ENCODE measurements at regions not wholly inside any gene's neighbourhood (a gene's known extent, or its start where the extent isn't known, plus 50 kb on each side); places are given as distances from the start of the nearest gene placed in this dataset.

DNA sequence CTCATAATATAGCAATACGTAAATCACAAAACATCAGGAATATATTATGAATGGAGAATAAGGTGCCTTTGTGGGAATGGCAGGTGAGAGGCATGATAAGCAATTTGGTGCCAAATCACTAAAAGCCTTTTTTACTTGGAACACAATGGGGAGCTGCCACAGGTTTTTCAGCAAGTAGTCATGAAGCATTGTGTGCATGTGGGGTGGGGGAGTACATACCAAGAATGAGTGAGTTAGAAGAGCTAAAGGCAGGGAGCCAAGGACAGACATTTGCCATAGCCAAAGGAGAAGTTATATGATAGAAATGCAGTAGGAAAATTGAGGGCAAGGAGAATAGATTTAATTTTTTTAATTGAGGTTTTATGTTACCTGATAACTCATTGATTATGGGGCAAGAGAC lies 445.0 kb upstream of the SMC2 start:
- no peak for DNase-seq

GRCh38 chr9:103658156-103658555 lies 436.0 kb upstream of the SMC2 start:
- no peak for DNase-seq

- DNase-seq, result no peak
These were observed 433.3 kb upstream of the SMC2 start for GRCh38 chr9:103660830-103661229.

DNA sequence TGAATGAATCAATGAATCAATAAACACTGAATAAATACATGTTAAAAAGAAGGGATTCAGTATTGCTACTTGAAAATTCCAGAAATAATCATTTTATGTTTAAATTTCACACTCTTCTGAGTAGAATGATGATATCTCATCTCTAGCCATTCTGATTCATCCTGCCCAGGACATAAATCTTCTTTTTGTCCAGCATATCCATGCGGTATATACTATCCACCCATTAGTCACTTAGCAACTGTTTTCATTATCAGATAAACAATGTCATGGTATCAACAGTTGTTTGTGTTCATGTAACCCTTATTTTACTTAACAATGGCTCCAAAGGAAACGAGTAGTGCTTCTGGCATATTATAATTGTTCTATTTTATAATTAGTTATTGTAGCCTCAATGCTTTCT lies 432.4 kb upstream of the SMC2 start:
- no peak for DNase-seq

DNA sequence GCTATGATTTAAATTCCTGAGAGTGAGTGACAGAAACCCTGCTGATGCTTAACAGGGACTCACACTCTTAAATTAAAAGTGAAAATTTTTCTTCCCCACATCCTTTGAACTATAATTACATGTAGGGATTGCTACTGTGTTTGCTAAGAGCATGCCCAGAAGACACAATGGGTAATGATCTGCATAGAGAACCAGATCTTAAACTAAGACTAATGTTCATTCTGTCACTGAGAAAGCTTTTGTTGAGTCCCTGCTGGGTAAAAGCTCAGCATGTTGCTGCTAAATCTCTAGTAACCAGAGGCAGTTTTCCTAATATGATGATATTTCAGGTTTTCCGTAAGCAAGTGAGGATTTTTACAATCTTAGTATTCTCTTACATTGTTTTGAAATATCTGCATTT lies 424.8 kb upstream of the SMC2 start:
- no peak for DNase-seq

DNA sequence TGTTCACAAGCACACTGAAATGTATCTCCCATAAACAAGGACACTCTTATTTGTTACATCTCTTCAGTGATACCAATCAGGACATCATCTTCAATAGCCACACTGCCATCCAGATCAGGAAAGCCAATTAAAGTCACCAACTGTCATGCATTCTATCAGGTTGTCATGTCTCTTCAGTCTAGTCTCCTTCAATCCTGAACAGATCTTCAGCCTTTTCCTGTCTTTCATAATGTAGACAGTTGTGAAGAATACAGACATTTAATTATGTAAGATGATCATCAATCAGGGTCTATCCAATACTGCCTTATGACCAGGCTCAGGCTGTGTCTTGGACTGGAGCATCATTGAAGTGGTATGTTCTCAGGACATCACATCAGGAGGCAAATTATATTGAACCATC lies 419.8 kb upstream of the SMC2 start:
- DNase-seq, result no peak

GRCh38 chr9:103680581-103680980 lies 413.5 kb upstream of the SMC2 start:
- no peak for DNase-seq

- DNase-seq, result no peak
These were observed 412.7 kb upstream of the SMC2 start for GRCh38 chr9:103681435-103681834.

DNA sequence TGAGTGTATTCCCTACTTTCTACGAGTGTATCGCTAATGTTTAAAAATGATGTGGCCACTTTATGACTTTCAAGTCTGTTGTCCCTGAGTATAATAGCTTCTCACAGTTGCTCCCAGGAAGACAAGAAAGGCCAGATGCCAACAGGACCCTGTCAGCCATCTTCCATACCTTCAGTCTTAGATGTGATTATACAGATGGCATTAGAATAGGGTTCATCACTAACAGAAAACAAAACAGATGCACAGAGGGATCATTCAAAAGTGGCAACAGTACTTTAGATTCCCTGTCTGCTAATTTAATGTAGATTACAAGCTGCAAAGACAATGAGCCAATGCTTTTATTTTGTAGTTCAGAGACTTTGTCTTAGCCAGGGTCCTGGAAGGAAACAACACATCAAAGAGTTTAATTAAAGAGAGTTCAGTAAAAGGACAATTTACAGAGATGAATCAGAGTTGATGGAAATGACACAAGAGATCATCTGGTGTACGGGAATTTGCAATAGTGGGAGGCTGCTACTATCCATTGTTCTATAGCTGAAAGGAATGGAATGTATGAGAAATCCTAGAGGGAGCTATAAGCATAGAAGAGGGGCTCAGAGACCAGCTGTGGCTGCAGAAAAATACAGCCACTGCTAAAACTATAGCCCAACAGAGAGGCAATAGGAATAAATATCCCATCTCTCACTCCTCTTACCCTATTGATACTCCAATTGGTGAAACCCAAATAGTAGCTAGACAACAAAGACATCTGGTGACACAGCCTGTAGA lies 393.7 kb upstream of the SMC2 start:
- no peak for DNase-seq

DNA sequence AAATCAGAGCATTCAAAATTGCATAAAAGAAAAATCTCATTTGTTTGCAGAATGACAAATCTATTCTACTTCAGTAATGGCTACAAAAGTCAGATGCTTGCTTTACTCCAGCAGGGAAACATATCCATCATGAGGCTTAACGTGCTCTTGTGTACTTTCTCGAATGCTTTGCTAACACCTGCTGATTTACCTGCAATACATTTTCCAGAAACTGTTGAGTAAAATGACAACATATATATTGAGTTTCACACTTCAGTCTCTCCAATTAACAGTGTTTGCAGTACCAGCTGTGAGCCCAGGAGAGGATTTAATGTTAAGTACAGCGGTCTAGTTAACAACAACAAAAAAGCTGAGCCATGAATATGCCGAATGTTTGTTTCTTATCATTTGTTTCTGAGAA lies 391.5 kb upstream of the SMC2 start:
- no peak for DNase-seq

DNA sequence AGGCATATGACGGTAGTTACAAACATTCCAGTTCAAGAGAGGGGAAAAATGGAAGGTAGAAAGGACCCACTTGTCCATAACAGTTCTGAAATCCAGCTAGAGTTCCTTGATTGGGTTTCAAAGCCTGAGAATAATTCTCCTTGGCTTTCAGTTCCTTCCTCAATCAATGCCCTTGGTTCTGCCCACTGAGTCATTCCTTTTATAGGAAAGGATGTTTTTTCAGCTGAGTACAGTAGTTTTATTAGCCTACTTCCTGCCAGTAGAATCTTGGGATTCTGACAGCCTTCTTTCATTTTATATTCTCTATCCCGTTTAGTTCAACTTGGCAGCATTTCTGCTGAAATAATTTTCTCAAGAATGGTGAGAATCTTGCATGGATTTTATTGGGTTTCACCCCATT lies 386.9 kb upstream of the SMC2 start:
- no peak for DNase-seq

DNA sequence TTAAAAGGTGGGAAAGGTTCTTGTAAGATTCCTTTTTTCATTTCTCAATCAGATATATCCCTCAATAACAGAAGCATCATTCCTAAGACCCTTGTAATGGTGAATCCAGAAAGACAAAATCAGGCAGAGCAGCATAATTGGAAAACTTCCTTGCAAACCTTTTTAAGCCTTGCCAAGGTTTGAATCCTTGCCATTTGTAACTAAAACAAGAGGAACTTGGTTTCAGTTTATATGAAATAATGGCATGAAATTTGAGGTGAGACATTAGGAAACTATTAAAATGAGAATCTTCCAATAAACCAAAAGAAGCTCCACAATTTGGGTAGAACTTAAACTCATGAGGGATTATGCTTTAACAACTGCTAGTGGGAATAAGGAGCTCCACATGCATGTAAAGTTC lies 384.7 kb upstream of the SMC2 start:
- DNase-seq, result no peak

DNA sequence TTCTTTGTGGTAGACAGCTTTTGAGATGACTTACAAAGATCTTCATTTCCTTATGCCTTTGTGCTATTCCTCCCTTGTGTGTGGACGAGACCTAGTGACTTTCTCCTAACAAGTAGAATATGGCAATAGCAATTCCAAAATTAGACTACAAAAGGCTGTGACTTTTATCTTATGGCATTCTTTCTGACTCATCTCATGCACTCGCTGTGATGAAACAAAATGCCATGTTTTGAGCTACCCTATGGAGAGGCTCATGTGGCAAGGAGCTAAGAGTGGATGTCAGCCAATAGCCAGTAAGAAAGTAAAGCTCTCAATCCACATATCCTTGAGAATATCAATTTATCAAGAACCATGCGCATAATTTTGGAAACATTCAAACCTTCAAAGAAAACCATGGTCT lies 380.5 kb upstream of the SMC2 start:
- DNase-seq, result no peak

DNA sequence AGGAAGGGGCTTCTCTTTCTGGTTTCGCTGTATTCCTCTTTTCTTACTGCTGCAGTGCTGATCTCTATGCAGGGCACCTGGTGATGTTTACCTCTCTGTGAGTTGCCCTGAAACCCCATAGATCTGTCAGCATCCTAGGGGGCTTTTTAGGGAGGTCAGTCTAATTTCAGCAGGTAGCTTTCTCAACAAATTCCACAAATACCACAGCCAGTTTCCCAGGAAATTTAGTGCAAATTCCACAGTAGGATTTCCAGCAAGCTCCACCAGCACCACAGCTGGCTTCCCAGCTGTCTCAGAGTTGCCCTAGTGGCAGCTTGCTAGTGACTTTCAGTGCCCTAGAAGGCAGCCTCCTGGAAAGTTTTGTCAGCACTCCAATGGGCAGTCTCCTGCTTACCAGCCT lies 379.1 kb upstream of the SMC2 start:
- DNase-seq, result no peak

DNA sequence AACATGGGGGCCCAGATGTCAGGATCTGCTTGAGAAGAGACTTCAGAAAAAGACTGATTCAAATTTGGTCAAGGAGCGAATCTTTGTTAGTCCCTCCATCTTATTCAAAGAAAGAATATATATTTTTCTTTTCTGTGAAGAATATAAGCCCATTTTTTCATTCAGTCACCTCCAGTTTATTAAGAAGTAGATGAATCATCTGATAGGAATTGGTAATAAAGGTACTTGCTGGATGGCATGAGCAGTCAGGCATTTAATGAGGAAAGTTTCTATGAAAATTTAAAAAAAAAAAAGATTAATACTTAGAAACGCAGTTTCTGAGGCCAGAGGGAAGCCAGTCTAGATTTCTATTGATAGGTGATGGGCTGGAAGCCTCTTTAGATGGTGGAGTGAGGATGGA lies 373.1 kb upstream of the SMC2 start:
- DNase-seq, result no peak

DNA sequence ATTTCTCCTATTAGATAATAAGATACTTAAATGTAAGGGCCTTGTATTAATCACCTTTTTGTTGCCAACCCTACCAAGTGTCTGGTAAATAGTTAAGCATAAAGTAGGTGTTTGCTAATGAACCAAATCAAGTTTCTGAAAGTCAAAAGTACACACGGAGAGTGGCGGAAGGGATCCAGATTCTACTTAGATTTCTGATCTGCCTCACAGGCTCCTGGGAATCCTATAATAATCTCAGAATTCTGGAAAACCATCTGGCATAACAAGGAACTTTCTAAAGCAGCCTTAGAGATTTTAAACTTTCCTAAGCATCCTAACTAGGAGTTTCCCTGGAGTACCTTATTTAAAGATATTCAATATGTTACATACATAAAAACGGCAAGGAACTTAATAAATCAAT lies 363.2 kb upstream of the SMC2 start:
- no peak for DNase-seq

DNA sequence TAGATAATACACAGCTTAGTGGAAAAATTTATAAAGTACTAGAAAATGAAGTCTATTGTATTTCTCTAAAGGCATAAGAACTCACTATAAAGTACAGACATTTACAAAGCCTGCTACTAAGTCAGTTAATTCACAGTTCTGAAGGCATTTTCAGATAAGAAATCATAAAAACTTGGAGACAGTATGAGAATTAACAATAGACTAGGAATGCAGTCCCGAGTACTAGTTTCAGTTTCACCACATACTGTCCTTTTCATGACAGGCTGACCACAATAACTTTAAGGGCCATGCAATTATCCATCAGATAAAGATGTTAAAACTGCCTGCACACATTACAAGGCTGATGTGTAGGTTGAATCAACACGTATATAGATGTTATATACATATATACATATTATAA lies 362.6 kb upstream of the SMC2 start:
- DNase-seq, result no peak

DNA sequence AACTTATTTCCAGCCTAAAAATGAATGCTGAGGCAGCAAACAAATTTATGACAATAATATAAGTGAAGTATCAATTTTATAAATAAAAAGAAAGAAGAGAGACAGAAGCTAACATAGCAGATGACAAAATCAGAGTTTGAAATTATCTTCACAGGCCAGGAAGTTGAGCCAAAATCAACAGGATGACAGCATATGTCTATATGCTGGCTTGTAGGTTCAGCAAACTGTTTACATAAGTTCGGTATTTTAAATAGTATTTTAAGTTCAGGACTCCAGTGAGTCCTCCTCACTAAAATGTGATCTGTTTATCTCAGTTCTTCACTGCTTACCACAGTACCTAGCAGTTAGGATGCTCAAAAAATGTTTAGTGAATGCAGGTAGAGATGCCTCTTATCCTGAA lies 359.6 kb upstream of the SMC2 start:
- no peak for DNase-seq

- DNase-seq, result no peak
These were observed 338.7 kb upstream of the SMC2 start for GRCh38 chr9:103755441-103755840.

DNA sequence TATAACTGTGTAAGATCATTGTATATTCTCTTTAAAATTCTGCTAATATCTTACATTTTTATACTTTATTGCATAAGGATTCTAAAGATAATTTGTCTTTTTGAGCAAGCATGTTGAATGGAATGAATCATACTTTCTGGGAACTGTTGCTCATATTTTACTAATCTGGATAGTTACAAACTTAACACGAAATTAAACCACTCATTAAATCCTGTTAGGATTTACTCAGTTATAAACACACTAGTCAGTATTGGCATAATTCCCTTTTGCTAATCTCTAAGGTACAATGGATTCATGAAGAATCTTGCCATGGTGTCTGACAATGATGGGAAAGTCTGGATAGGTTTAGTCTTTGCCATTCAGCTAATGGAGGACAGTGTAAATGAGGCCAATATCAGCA lies 338.1 kb upstream of the SMC2 start:
- DNase-seq, result no peak

- no peak for DNase-seq
These were observed 337.0 kb upstream of the SMC2 start for GRCh38 chr9:103757062-103757461.

DNA sequence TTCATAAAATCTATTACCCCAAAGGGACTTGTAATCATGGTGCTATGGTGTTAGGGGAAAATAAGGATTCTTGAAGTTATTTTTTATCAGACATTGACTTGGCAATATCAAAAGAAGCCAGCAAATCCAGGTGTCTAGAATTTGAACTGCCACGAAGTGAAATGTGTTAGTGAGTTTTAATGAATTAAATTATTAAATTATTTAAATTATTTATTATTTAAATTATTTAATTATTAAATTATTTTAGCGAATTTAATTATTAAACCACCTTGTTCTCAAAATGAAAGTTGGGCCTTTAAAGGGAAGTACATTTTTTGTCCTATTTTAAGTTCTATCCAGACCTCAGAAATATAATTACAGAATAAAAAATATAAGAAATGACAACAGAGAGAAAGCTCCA lies 332.6 kb upstream of the SMC2 start:
- no peak for DNase-seq

- no peak for DNase-seq
These were observed 304.4 kb upstream of the SMC2 start for GRCh38 chr9:103789686-103790085.

DNA sequence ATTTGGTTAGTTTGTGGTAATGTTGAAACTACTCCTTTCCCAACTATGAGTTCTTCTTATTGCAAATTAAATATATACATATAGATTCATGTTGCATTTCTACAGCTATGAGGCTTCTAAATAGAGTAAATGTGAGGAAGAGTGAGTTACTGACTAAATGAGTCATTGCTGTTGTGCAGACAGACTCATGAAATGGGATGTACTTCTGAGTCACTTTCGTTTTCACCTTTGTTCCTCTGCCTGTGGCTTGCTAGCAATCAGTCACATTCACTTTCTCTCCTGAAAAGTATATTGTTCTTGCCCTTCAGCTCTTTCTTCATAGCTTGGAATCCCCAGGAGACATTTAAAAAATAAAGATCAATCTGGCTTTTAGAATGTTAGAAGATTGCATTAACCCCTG lies 295.5 kb upstream of the SMC2 start:
- DNase-seq, result no peak

DNA sequence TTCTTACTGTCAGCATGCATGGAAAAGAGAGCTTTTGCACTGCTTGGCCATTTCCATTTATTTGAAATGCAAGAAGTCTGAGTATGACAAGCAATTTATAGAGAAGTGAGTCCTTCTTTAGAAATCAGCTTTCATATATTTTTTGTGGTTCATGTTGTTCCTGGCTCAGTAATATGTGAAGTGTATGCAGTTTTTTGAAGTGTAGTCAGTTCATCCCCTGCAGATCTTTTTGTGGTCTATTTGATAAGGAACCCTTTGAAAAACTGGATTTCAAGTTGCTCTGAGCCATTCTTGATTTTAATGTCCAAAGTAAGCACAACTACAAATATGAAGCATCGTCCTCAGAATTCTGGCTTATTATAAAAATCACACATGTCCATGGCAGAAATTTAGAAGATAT lies 294.1 kb upstream of the SMC2 start:
- no peak for DNase-seq

DNA sequence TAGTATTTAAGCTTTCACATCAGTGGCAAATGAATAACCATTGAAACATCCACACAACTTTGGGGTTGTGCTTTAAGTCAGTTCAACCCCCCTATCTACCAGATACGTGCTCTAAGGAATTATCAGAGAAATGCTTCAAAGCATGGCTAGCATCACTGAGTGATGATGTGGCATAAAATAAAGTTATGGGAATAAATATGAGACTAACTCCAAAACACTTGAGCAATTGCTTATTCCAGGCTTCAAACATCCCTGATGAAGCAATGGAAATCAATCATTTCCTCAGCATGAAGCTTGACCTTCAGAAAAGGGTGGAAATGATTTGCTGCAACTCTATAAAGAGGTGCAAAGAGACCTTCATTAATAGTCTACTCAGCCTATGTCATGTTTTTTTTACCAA lies 292.0 kb upstream of the SMC2 start:
- DNase-seq, result no peak
